Duodenal mucosa (tissue), 2 donors: ENCODE measurements at regions not wholly inside any gene's neighbourhood (a gene's known extent, or its start where the extent isn't known, plus 50 kb on each side); places are given as distances from the start of the nearest gene placed in this dataset.

Experiments
- H3K27ac ChIP-seq: one replicate; pipeline ENCODE4 v1.7.0; 2013; ENCODE audit warnings: low read depth, low read length
- H3K27me3 ChIP-seq, 2 donors: one replicate each; pipeline ENCODE4 v1.7.0; 2013; ENCODE audit warnings: low read length in 2 of 2, control low read depth in 1 of 2; ENCODE audit not compliant: insufficient read depth in 2 of 2, control insufficient read depth in 1 of 2
- H3K36me3 ChIP-seq, 2 donors: one replicate each; pipeline ENCODE4 v1.7.0; 2013; ENCODE audit warnings: low read length in 2 of 2, control low read depth in 1 of 2; ENCODE audit not compliant: insufficient read depth in 2 of 2, control insufficient read depth in 1 of 2
- H3K4me1 ChIP-seq, 2 donors: one replicate each; pipeline ENCODE4 v1.7.0; 2013; ENCODE audit warnings: low read length in 2 of 2, control low read depth in 1 of 2; ENCODE audit not compliant: insufficient read depth in 2 of 2, control insufficient read depth in 1 of 2
- H3K4me3 ChIP-seq, 2 donors: one replicate each; pipeline ENCODE4 v1.7.0; 2013; ENCODE audit warnings: low read length in 2 of 2, low read depth in 1 of 2
- H3K9ac ChIP-seq, 2 donors: one replicate each; pipeline ENCODE4 v1.7.0; 2013; ENCODE audit warnings: low read length in 2 of 2, low read depth in 1 of 2
- H3K9me3 ChIP-seq, 2 donors: one replicate each; pipeline ENCODE4 v1.7.0; 2013; ENCODE audit warnings: low read length in 2 of 2, control low read depth in 1 of 2; ENCODE audit not compliant: control insufficient read depth in 1 of 2

DNA sequence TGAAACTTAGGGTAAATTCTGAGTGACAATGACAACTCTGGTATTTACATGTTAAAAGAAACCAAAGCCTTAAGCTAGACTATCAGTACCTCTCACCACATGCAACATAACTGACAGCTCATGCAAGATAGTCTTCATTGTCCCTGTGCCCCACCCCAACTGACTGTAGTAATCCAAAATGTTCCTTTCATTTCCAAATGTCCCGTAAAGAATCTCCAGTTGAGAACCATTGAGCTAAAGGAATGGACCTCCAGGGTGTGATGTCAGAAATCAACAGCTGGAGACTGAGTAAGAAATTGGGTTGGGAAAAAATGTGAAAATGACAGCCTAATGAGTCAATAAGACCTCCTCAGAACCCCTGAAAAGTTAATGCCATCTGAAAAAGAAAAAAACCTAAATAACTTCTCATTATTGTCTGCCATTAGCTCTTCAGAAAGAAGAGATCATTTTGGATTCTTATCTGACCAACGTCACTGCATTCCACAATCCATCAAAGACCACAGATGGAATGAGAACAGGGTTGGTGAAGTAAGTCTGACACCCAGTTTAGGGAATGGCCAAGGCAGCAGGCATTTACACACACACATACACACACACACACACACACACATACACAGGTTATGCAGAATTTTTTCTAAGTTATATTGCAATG is 51.7 kb upstream of the ACVR2A start:
- Histone ChIP-seq H3K9ac (no peak overlapping the region), H3K27ac (no peak overlapping the region), H3K9me3 (no peaks in the 10 kb centered on the region), H3K4me3 (no peak overlapping the region), H3K27me3 (peaks cover 0 to 4% of the 10 kb centered on the region in 2 donors), H3K36me3 (no peaks in the 10 kb centered on the region), H3K4me1 (peaks cover 0 to 5% of the 10 kb centered on the region in 2 donors)

DNA sequence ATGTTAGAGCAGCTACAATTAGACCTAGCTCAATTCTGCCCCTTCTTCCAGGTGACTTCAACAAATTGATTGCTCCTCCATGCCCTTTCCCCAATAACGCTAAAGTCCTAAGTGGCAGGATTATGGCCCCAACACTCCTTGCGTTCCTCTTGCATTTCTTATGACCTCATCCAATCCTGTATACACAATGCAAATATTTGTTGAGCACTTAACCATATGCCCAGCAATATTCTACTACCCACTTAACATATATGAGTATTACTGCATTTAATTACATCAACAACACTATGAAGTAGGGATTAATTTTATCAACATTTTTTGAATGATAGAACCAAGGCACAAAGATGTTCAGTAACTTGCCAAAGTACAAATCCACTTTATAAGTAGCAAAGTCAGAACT is 54.2 kb upstream of the ACVR2A start:
- Histone ChIP-seq H3K27me3 (peaks cover 0 to 4% of the 10 kb centered on the region in 2 donors), H3K36me3 (no peaks in the 10 kb centered on the region), H3K9me3 (no peaks in the 10 kb centered on the region), H3K9ac (no peak overlapping the region), H3K4me3 (no peak overlapping the region), H3K27ac (no peak overlapping the region), H3K4me1 (no peaks in the 10 kb centered on the region)

DNA sequence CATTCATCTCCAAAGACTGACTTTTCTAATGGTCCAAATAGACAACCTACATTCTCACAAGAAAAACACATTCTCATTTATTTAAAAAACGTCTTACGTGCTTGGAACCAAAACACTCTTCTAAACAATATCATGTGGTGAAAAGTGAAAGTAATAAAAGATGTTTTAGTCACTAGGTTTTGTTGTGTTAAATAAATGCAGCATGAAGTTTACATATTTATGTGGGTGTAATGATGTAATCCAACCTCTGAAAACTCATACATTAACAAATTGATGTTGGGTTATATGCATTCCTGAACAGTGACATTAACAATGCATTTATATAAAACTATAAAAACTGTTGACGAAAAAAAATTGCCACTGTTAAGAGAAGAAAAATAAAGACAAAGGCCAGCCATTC is 55.1 kb upstream of the ACVR2A start:
- Histone ChIP-seq H3K9me3 (no peaks in the 10 kb centered on the region), H3K9ac (no peak overlapping the region), H3K4me1 (no peaks in the 10 kb centered on the region), H3K27ac (no peak overlapping the region), H3K36me3 (no peaks in the 10 kb centered on the region), H3K27me3 (peaks cover 0 to 4% of the 10 kb centered on the region in 2 donors), H3K4me3 (no peak overlapping the region)

GRCh38 chr2:147789287-147789686 is 55.5 kb upstream of the ACVR2A start:
- H3K9me3 ChIP-seq = no peaks in the 10 kb centered on the region
- peaks cover 0 to 4% of the 10 kb centered on the region in 2 donors for H3K27me3 ChIP-seq
- no peak overlapping the region for H3K27ac ChIP-seq
- no peaks in the 10 kb centered on the region for H3K4me1 ChIP-seq
- H3K4me3 ChIP-seq = no peak overlapping the region
- no peak overlapping the region for H3K9ac ChIP-seq
- no peaks in the 10 kb centered on the region for H3K36me3 ChIP-seq

GRCh38 chr2:147782141-147782930 is 62.5 kb upstream of the ACVR2A start:
- Histone ChIP-seq H3K36me3 (no peaks in the 10 kb centered on the region), H3K4me1 (no peaks in the 10 kb centered on the region), H3K27me3 (no peaks in the 10 kb centered on the region), H3K9ac (no peak overlapping the region), H3K4me3 (no peak overlapping the region), H3K9me3 (no peaks in the 10 kb centered on the region), H3K27ac (no peak overlapping the region)

- H3K4me3 ChIP-seq = no peak overlapping the region
- H3K27ac ChIP-seq = no peak overlapping the region
- H3K27me3 ChIP-seq = no peaks in the 10 kb centered on the region
- H3K9ac ChIP-seq = no peak overlapping the region
- H3K9me3 ChIP-seq = no peaks in the 10 kb centered on the region
- H3K36me3 ChIP-seq = no peaks in the 10 kb centered on the region
- no peaks in the 10 kb centered on the region for H3K4me1 ChIP-seq
These were observed 65.4 kb upstream of the ACVR2A start for GRCh38 chr2:147779440-147779839.

- H3K9ac ChIP-seq = no peak overlapping the region
- no peak overlapping the region for H3K4me3 ChIP-seq
These were observed 67.4 kb upstream of the ACVR2A start for GRCh38 chr2:147777394-147777793.

GRCh38 chr2:147774805-147775204 is 70.0 kb upstream of the ACVR2A start:
- Histone ChIP-seq H3K4me1 (no peaks in the 10 kb centered on the region), H3K4me3 (no peak overlapping the region), H3K27ac (no peak overlapping the region), H3K27me3 (no peaks in the 10 kb centered on the region), H3K9me3 (no peaks in the 10 kb centered on the region), H3K9ac (no peak overlapping the region), H3K36me3 (no peaks in the 10 kb centered on the region)

More at GRCh38 chr2:147777394-147777793, 67.4 kb upstream of the ACVR2A start:
- Histone ChIP-seq H3K4me1 (no peaks in the 10 kb centered on the region), H3K9me3 (no peaks in the 10 kb centered on the region), H3K27ac (no peak overlapping the region), H3K27me3 (no peaks in the 10 kb centered on the region), H3K36me3 (no peaks in the 10 kb centered on the region)

- Histone ChIP-seq H3K4me3 (no peak overlapping the region), H3K27ac (no peak overlapping the region), H3K4me1 (no peaks in the 10 kb centered on the region), H3K9me3 (no peaks in the 10 kb centered on the region), H3K36me3 (no peaks in the 10 kb centered on the region), H3K9ac (no peak overlapping the region), H3K27me3 (no peaks in the 10 kb centered on the region)
These were observed 71.3 kb upstream of the ACVR2A start for GRCh38 chr2:147773479-147773878.

GRCh38 chr2:147772781-147773180 is 72.0 kb upstream of the ACVR2A start:
- H3K36me3 ChIP-seq = no peaks in the 10 kb centered on the region
- no peak overlapping the region for H3K27ac ChIP-seq
- no peak overlapping the region for H3K9ac ChIP-seq
- no peak overlapping the region for H3K4me3 ChIP-seq
- H3K9me3 ChIP-seq = no peaks in the 10 kb centered on the region
- no peaks in the 10 kb centered on the region for H3K27me3 ChIP-seq
- no peaks in the 10 kb centered on the region for H3K4me1 ChIP-seq
